Esophagus (tissue), 2 donors: ENCODE measurements at regions not wholly inside any gene's neighbourhood (a gene's known extent, or its start where the extent isn't known, plus 50 kb on each side); places are given as distances from the start of the nearest gene placed in this dataset.

Experiments used
- H3K27ac ChIP-seq, 2 donors: one replicate each; pipeline ENCODE4 v1.5.1; 2013; ENCODE audit warnings: low read depth in 2 of 2, mild to moderate bottlenecking in 2 of 2, inconsistent platforms in 1 of 2, low read length in 1 of 2, moderate library complexity in 1 of 2
- H3K27me3 ChIP-seq, 2 donors: one replicate each; pipeline ENCODE4 v1.6.1; 2013; ENCODE audit warnings: low read length in 2 of 2, control low read depth in 1 of 2, mild to moderate bottlenecking in 1 of 2; ENCODE audit not compliant: insufficient read depth in 2 of 2, control insufficient read depth in 1 of 2
- H3K36me3 ChIP-seq, 2 donors: one replicate each; pipeline ENCODE4 v1.6.1; 2013; ENCODE audit warnings: low read length in 1 of 2; ENCODE audit not compliant: control insufficient read depth in 2 of 2, insufficient read depth in 2 of 2
- H3K4me1 ChIP-seq, 2 donors: one replicate each; pipeline ENCODE4 v1.6.1; 2013; ENCODE audit warnings: low read length in 1 of 2; ENCODE audit not compliant: control insufficient read depth in 2 of 2, insufficient read depth in 2 of 2
- H3K4me3 ChIP-seq, 2 donors: one replicate each; pipeline ENCODE4 v1.5.1; 2013; ENCODE audit warnings: low read length in 2 of 2, mild to moderate bottlenecking in 2 of 2, low read depth in 1 of 2, moderate library complexity in 1 of 2
- H3K9me3 ChIP-seq, 2 donors: one replicate each; pipeline ENCODE4 v1.6.1; 2013; ENCODE audit warnings: mild to moderate bottlenecking in 2 of 2, low read depth in 1 of 2, low read length in 1 of 2, moderate library complexity in 1 of 2; ENCODE audit not compliant: control insufficient read depth in 2 of 2, insufficient read depth in 1 of 2
- WGBS, 2 donors: extraction: QIAGEN DNeasy Blood & Tissue Kit; methylation state at CpG; one replicate each; pipeline ENCODE4 v1.1.7; 2013; 5-methylcytosine and 5-hydroxymethylcytosine counted together
- donor health status: healthy with polysubstance abuse.
- donor health status: Bipolar disorder and iron deficiency.

DNA sequence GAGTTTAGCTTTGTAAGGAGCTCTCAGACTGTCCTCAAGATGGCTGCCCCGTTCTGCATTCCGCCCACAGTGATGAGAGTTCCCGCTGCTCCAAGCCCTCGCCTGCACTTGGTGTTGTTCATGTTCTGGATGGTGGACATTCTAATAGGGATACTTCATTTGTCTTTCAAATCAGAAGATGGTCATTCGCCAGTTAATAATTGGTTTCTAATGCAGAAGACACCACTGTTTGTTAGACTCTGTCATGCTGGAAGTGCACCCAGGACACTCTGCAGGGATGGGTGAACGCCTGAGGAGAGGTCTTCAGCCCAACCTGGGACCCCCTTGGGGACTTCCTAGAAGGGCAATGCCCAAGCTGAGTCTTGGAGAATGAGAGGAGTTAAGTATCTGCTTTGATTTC is 836.4 kb downstream of the TBC1D22A start:
- 89% methylated on average over 6 of the region's 6 CpGs for whole genome bisulfite sequencing, 2 donors
- peaks cover 0 to 4% of the 10 kb centered on the region in 2 donors for H3K9me3 ChIP-seq
- no peaks in the 10 kb centered on the region for H3K36me3 ChIP-seq
- H3K4me1 ChIP-seq, result no peaks in the 10 kb centered on the region
- no peak overlapping the region for H3K4me3 ChIP-seq
- H3K27me3 ChIP-seq, result no peaks in the 10 kb centered on the region
- no peak overlapping the region for H3K27ac ChIP-seq

DNA sequence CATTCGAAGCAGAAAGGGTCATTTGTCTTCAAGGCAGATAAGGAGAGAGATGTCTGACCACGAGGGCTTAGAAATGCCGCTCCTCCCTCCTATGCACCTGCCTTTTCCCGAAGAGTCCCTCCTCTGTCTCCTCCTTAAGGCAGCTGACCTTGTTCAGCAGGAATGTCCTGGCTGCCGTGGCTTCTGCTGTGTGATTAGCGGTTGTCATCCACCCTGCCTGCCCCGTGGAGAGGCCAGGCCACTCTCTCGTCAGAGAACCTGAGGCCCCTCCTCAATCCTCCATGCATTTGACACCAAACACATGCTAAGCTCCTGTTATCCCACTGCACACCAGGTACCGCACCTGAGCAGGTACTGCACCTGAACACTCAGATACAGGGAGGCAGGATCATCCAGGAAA is 834.6 kb downstream of the TBC1D22A start:
- H3K9me3 ChIP-seq, result no peaks in the 10 kb centered on the region
- H3K36me3 ChIP-seq, result no peaks in the 10 kb centered on the region
- no peaks in the 10 kb centered on the region for H3K4me1 ChIP-seq
- H3K27ac ChIP-seq, result no peak overlapping the region
- no peaks in the 10 kb centered on the region for H3K27me3 ChIP-seq
- H3K4me3 ChIP-seq, result no peak overlapping the region
- WGBS, 2 donors, result 28 to 42% methylated on average over 9 of the region's 9 CpGs

GRCh38 chr22:47596176-47596690 is 833.8 kb downstream of the TBC1D22A start:
- H3K4me3 ChIP-seq, result no peak overlapping the region
- no peaks in the 10 kb centered on the region for H3K36me3 ChIP-seq
- H3K4me1 ChIP-seq, result no peaks in the 10 kb centered on the region
- H3K9me3 ChIP-seq, result no peaks in the 10 kb centered on the region
- 80 to 83% methylated on average over 9 of the region's 9 CpGs for WGBS, 2 donors
- H3K27ac ChIP-seq, result no peak overlapping the region
- H3K27me3 ChIP-seq, result no peaks in the 10 kb centered on the region

GRCh38 chr22:47594836-47595521 is 832.5 kb downstream of the TBC1D22A start:
- Histone ChIP-seq H3K9me3 (no peaks in the 10 kb centered on the region), H3K27ac (no peak overlapping the region), H3K36me3 (no peaks in the 10 kb centered on the region), H3K27me3 (no peaks in the 10 kb centered on the region), H3K4me3 (no peak overlapping the region), H3K4me1 (no peaks in the 10 kb centered on the region)
- WGBS, 2 donors, result 84 to 86% methylated on average over 6 of the region's 6 CpGs

GRCh38 chr22:47593911-47594311 is 831.5 kb downstream of the TBC1D22A start:
- Histone ChIP-seq H3K4me3 (no peak overlapping the region), H3K27ac (no peak overlapping the region), H3K4me1 (no peaks in the 10 kb centered on the region), H3K9me3 (no peaks in the 10 kb centered on the region), H3K36me3 (no peaks in the 10 kb centered on the region), H3K27me3 (no peaks in the 10 kb centered on the region)
- 83 to 86% methylated on average over 15 of the region's 15 CpGs for WGBS, 2 donors

DNA sequence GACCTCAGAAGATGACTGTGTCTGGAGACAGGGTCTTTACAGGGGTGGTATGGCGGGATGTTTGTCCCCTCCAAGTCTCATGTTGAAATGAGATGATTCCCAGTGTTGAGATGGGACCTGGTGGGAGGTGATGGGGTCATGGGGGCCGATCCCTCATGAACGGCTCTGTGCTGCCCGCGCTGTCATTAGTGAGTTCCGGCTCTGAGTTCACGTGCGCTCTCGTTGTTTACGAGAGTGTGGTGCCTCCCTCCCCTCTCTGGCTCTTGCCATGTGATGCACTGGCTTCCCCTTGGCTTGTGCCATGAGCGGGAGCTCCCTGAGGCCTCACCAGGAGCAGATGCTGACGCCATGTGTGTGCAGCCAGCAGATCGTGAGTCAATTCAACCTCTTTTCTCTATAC is 830.8 kb downstream of the TBC1D22A start:
- Histone ChIP-seq H3K4me3 (no peak overlapping the region), H3K9me3 (no peaks in the 10 kb centered on the region), H3K27ac (no peak overlapping the region), H3K36me3 (no peaks in the 10 kb centered on the region), H3K27me3 (no peaks in the 10 kb centered on the region), H3K4me1 (no peaks in the 10 kb centered on the region)
- 85 to 88% methylated on average over 13 of the region's 13 CpGs for WGBS, 2 donors

- Histone ChIP-seq H3K9me3 (no peaks in the 10 kb centered on the region), H3K4me1 (no peaks in the 10 kb centered on the region), H3K4me3 (no peak overlapping the region), H3K27me3 (no peaks in the 10 kb centered on the region), H3K27ac (no peak overlapping the region), H3K36me3 (no peaks in the 10 kb centered on the region)
- 84% methylated on average over 9 of the region's 9 CpGs for WGBS, 2 donors
Measured at GRCh38 chr22:47592791-47593190, 830.3 kb downstream of the TBC1D22A start.

- 82 to 83% methylated on average over 16 of the region's 16 CpGs for WGBS, 2 donors
- no peaks in the 10 kb centered on the region for H3K4me1 ChIP-seq
- H3K36me3 ChIP-seq, result no peaks in the 10 kb centered on the region
- no peaks in the 10 kb centered on the region for H3K9me3 ChIP-seq
- H3K27ac ChIP-seq, result no peak overlapping the region
- no peak overlapping the region for H3K4me3 ChIP-seq
- no peaks in the 10 kb centered on the region for H3K27me3 ChIP-seq
Measured at GRCh38 chr22:47591709-47592108, 829.3 kb downstream of the TBC1D22A start.

- 88 to 90% methylated on average over 7 of the region's 7 CpGs for WGBS, 2 donors
- Histone ChIP-seq H3K36me3 (no peaks in the 10 kb centered on the region), H3K27ac (no peak overlapping the region), H3K4me1 (no peaks in the 10 kb centered on the region), H3K9me3 (no peaks in the 10 kb centered on the region), H3K4me3 (no peak overlapping the region), H3K27me3 (no peaks in the 10 kb centered on the region)
Measured at GRCh38 chr22:47591016-47591415, 828.6 kb downstream of the TBC1D22A start.
